NCI-H1417 treated with DMSO at 0.1 percent for 48 hours (cell line): ENCODE measurements at regions not wholly inside any gene's neighbourhood (a gene's known extent, or its start where the extent isn't known, plus 50 kb on each side); places are given as distances from the start of the nearest gene placed in this dataset.

Experiments
- DNase-seq: peaks from one replicate; lab custom pipeline; 2025; lab: John Stamatoyannopoulos, UW

- no peak for DNase-seq
These were observed 515.2 kb upstream of the SULF2 start for GRCh38 chr20:48300529-48300928.

- DNase-seq, result no peak
These were observed 513.7 kb upstream of the SULF2 start for GRCh38 chr20:48298851-48299484.

- no peak for DNase-seq
These were observed 513.2 kb upstream of the SULF2 start for GRCh38 chr20:48298433-48298832.

GRCh38 chr20:48295966-48296421 is 510.7 kb upstream of the SULF2 start:
- no peak for DNase-seq

- no peak for DNase-seq
These were observed 510.2 kb upstream of the SULF2 start for GRCh38 chr20:48295445-48295903.

- DNase-seq, result no peak
These were observed 509.7 kb upstream of the SULF2 start for GRCh38 chr20:48294942-48295341.

- DNase-seq, result no peak
These were observed 508.9 kb upstream of the SULF2 start for GRCh38 chr20:48294196-48294595.

- no peak for DNase-seq
These were observed 508.4 kb upstream of the SULF2 start for GRCh38 chr20:48293671-48294070.

GRCh38 chr20:48292806-48293205 is 507.5 kb upstream of the SULF2 start:
- no peak for DNase-seq

- no peak for DNase-seq
These were observed 506.6 kb upstream of the SULF2 start for GRCh38 chr20:48291896-48292295.

GRCh38 chr20:48288930-48289507 is 503.7 kb upstream of the SULF2 start:
- no peak for DNase-seq

GRCh38 chr20:48287552-48288170 is 502.4 kb upstream of the SULF2 start:
- no peak for DNase-seq

- DNase-seq, result no peak
These were observed 501.8 kb upstream of the SULF2 start for GRCh38 chr20:48287021-48287494.

- DNase-seq, result no peak
These were observed 501.3 kb upstream of the SULF2 start for GRCh38 chr20:48286601-48287000.

- no peak for DNase-seq
These were observed 500.4 kb upstream of the SULF2 start for GRCh38 chr20:48285656-48286055.

- DNase-seq, result no peak
These were observed 499.6 kb upstream of the SULF2 start for GRCh38 chr20:48284837-48285236.

- DNase-seq, result no peak
These were observed 499.0 kb upstream of the SULF2 start for GRCh38 chr20:48284315-48284714.

GRCh38 chr20:48283470-48284110 is 498.3 kb upstream of the SULF2 start:
- DNase-seq, result no peak

GRCh38 chr20:48282591-48283228 is 497.4 kb upstream of the SULF2 start:
- no peak for DNase-seq

GRCh38 chr20:48281501-48281900 is 496.2 kb upstream of the SULF2 start:
- no peak for DNase-seq

- no peak for DNase-seq
These were observed 493.7 kb upstream of the SULF2 start for GRCh38 chr20:48278961-48279481.

GRCh38 chr20:48277266-48277665 is 492.0 kb upstream of the SULF2 start:
- no peak for DNase-seq
